HepG2 (cell line): ENCODE measurements at regions not wholly inside any gene's neighbourhood (a gene's known extent, or its start where the extent isn't known, plus 50 kb on each side); places are given as distances from the start of the nearest gene placed in this dataset.

Experiments
- ATAC-seq: fragments of 200-7000 bp; cut with Tn5 transposase; 3 replicates; pipeline ENCODE4 v1.9.1; 2020; ENCODE audit warnings: mild to moderate bottlenecking, moderate library complexity
- BruUV-seq: library from RNA; stranded (reverse); fragments of 400-500 nt; replicated peaks from 2 replicates; lab custom pipeline; 2021; lab: Mats Ljungman, UMichigan
- CTCF ChIA-PET: fragments of 300-600 bp; formaldehyde crosslinking; extraction: SDS; loops from one replicate; lab custom pipeline; 2021; ENCODE audit warnings: low total read pairs, inconsistent platforms, low intra/inter-chr PET ratio; lab: Yijun Ruan, JAX
- POLR2A ChIA-PET: fragments of 350-600 bp; sonication (Branson Sonifier 250); formaldehyde crosslinking; loops from one replicate; lab custom pipeline; 2020; ENCODE audit warnings: antibody characterized with exemption, inconsistent platforms; lab: Yijun Ruan, JAX
- DNase-seq: peaks from one replicate; pipeline ENCODE4 v3.0.0-alpha.2; 2015; ENCODE audit warnings: low spot score
- FAIRE-seq: peaks from 3 replicates; lab custom pipeline; 2011; peaks lifted over from hg19 to GRCh38; lab: Jason Lieb, UNC
- H2AFZ ChIP-seq: one replicate; pipeline ENCODE4 v1.6.1; 2011; ENCODE audit warnings: low read length, inconsistent platforms
- H3K27ac ChIP-seq: fragments of 300-600 bp; 3 replicates; pipeline ENCODE4 v1.8.0; 2011; ENCODE audit warnings: mixed run types, mild to moderate bottlenecking, mixed read lengths, low read length, inconsistent platforms; ENCODE audit not compliant: insufficient read depth; ENCODE audit errors: extremely low read length
- H3K27me3 ChIP-seq, 2 experiments: fragments of 200-600 bp in 1 of 2; 2 replicates in 1 of 2; 3 replicates in 1 of 2; pipeline versions ENCODE4 v1.6.0 to v1.8.0; 2011; ENCODE audit warnings: low read length in 2 of 2, mild to moderate bottlenecking in 2 of 2, moderate library complexity in 2 of 2, inconsistent platforms in 1 of 2; ENCODE audit not compliant: insufficient read depth in 2 of 2, control insufficient read depth in 1 of 2
- H3K36me3 ChIP-seq, 2 experiments: fragments of 200-600 bp in 1 of 2; replicated peaks in 1 of 2; 2 replicates in 1 of 2; 3 replicates in 1 of 2; pipeline versions ENCODE4 v1.5.1 to v1.8.0; 2011; ENCODE audit warnings: low read length in 2 of 2, inconsistent platforms in 1 of 2; ENCODE audit not compliant: insufficient read depth in 2 of 2, control insufficient read depth in 1 of 2
- H3K4me1 ChIP-seq: 2 replicates; pipeline ENCODE4 v1.5.1; 2012; ENCODE audit warnings: low read length, inconsistent platforms; ENCODE audit not compliant: insufficient read depth
- H3K4me2 ChIP-seq: 2 replicates; pipeline ENCODE4 v1.6.0; 2011; ENCODE audit warnings: low read depth, low read length, inconsistent platforms
- H3K4me3 ChIP-seq, 3 experiments: fragments of 200-600 bp in 1 of 3; sonication (generic), shearing (Covaris generic) in 1 of 3; replicated peaks in 1 of 3; 2 replicates each; pipeline ENCODE4 v1.5.1; 2011 to 2016; ENCODE audit warnings: low read length in 3 of 3, inconsistent platforms in 2 of 3, low read depth in 2 of 3, mild to moderate bottlenecking in 2 of 3, control low read depth in 1 of 3, mixed read lengths in 1 of 3; ENCODE audit not compliant: insufficient read depth in 1 of 3
- H3K79me2 ChIP-seq: one replicate; pipeline ENCODE4 v1.6.1; 2011; ENCODE audit warnings: low read length, inconsistent platforms; ENCODE audit not compliant: insufficient read depth
- H3K9ac ChIP-seq: 2 replicates; pipeline ENCODE4 v1.6.0; 2011; ENCODE audit warnings: mild to moderate bottlenecking, low read depth, low read length, inconsistent platforms; ENCODE audit not compliant: insufficient read depth
- H3K9me3 ChIP-seq: 2 replicates; pipeline ENCODE4 v1.5.1; 2012; ENCODE audit warnings: mild to moderate bottlenecking, low read length
- H4K20me1 ChIP-seq: 2 replicates; pipeline ENCODE4 v1.6.0; 2011; ENCODE audit warnings: inconsistent platforms, mild to moderate bottlenecking, low read length, moderate library complexity; ENCODE audit not compliant: insufficient read depth
- CREB1 ChIP-seq, 2 experiments: fragments of 450-650 bp in 1 of 2; IDR thresholded peaks; 2 replicates each; pipeline ENCODE4 v1.6.1; 2016 to 2017; ENCODE audit warnings: control low read depth in 1 of 2, mild to moderate bottlenecking in 1 of 2, missing compliant biosample characterization in 1 of 2, missing genetic modification characterization in 1 of 2
- SMYD3 ChIP-seq: sonication (generic); formaldehyde crosslinking; IDR thresholded peaks from 2 replicates; pipeline ENCODE4 v1.8.1; 2023; ENCODE audit warnings: mild to moderate bottlenecking, missing genetic modification reagents
- ZNF235 ChIP-seq: sonication (generic); formaldehyde crosslinking; IDR thresholded peaks from 2 replicates; pipeline ENCODE4 v1.8.1; 2023; ENCODE audit warnings: mild to moderate bottlenecking, missing genetic modification reagents, borderline replicate concordance
- ZNF629 ChIP-seq: sonication (generic); formaldehyde crosslinking; conservative IDR thresholded peaks from 2 replicates; pipeline ENCODE4 v1.5.0; 2020; ENCODE audit warnings: missing genetic modification reagents
- whole genome bisulfite sequencing: methylation state at CpG from one replicate; pipeline ENCODE4 v1.1.6; 2017; ENCODE audit warnings: low lambda C conversion rate; 5-methylcytosine and 5-hydroxymethylcytosine counted together
- in situ Hi-C: cut with HindIII; loops from 2 replicates; pipeline ENCODE4 v1.10.0; 2017; ENCODE audit warnings: low pct_unique_long_range_greater_than_20kb; ENCODE audit not compliant: extremely low pct_ligation_motif_present
- intact Hi-C: fragments of 100-400 bp; cut with micrococcal nuclease; formaldehyde crosslinking; loops from one replicate; pipeline ENCODE4 v1.10.0; 2022; ENCODE audit not compliant: unreplicated experiment
- TF ChIP-seq, protein P1 (sequence below): fragments of 450-650 bp; IDR thresholded peaks from 2 replicates; pipeline ENCODE4 v1.6.1; 2017; ENCODE audit warnings: mild to moderate bottlenecking
- TF ChIP-seq, protein P2 (sequence below): sonication (generic); formaldehyde crosslinking; IDR thresholded peaks from 2 replicates; pipeline ENCODE4 v1.4.0; 2020; ENCODE audit warnings: mild to moderate bottlenecking, missing genetic modification reagents, borderline replicate concordance

DNA sequence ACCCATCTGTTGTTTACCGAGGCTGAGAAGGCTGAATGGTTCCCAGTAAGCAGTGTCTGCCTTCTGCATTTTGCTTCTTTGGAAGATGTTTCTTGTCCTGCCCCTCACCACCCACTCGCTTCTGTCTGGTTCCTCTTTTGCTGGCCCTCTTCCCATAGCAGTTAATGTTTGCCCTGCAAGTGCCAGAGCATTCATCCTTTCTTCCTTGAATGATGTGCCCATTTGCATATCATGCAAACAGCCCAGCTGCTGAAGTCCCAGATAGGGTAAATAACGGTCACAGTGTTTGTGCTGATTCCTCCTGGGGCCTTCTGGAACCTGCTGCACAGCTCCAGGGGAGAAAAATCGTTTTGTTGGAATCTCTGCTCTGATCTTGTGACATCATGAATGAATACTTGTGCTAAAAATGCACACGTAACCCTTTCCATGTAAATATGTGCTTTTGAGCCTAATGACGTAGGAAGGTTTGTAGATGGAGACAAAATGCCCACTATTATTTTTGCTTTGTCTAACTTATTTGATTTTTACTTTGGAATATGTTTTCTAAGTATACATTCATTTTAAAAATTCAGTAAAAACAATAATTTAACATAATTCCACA lies 381.0 kb downstream of the SOX2 start (continued):
- no peak for TF ChIP-seq ZNF235 (CRISPR knock-in tag)

DNA sequence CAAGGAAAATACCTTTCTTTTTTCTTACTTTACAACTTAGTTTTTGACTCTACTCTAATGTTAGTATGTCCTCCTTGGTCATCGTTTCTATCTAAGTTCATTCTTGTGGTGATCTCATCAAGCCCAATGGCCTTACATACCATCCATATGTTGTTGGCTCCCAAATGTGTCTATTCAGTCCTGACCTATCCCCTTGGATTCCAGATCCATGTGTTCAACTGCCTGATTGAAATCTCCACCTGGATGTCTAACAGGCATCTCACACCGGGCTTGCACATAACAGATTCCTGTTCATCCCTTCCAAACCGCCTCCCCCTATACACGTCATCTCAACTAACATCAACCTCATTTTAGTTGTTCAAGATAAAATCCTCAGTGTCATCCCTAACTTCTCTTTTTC lies 382.6 kb downstream of the SOX2 start:
- H2AFZ ChIP-seq, result no peak overlapping the region
- H3K27ac ChIP-seq, result no peak overlapping the region
- FAIRE-seq, result no peak
- 0% methylated on average over 4 of the region's 4 CpGs for WGBS
- TF ChIP-seq CREB1 (IDR thresholded peaks at IDR 0.05), result 0 out of 2 replicates have a peak, but pooled peaks have one; percentile 12
- TF ChIP-seq CREB1 (CRISPR knock-in tag; IDR thresholded peaks at IDR 0.05), result no peak
- TF ChIP-seq, protein P1, sequence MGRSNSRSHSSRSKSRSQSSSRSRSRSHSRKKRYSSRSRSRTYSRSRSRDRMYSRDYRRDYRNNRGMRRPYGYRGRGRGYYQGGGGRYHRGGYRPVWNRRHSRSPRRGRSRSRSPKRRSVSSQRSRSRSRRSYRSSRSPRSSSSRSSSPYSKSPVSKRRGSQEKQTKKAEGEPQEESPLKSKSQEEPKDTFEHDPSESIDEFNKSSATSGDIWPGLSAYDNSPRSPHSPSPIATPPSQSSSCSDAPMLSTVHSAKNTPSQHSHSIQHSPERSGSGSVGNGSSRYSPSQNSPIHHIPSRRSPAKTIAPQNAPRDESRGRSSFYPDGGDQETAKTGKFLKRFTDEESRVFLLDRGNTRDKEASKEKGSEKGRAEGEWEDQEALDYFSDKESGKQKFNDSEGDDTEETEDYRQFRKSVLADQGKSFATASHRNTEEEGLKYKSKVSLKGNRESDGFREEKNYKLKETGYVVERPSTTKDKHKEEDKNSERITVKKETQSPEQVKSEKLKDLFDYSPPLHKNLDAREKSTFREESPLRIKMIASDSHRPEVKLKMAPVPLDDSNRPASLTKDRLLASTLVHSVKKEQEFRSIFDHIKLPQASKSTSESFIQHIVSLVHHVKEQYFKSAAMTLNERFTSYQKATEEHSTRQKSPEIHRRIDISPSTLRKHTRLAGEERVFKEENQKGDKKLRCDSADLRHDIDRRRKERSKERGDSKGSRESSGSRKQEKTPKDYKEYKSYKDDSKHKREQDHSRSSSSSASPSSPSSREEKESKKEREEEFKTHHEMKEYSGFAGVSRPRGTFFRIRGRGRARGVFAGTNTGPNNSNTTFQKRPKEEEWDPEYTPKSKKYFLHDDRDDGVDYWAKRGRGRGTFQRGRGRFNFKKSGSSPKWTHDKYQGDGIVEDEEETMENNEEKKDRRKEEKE, result no peak
- TF ChIP-seq SMYD3 (CRISPR knock-in tag), result no peak
- TF ChIP-seq, protein P2, sequence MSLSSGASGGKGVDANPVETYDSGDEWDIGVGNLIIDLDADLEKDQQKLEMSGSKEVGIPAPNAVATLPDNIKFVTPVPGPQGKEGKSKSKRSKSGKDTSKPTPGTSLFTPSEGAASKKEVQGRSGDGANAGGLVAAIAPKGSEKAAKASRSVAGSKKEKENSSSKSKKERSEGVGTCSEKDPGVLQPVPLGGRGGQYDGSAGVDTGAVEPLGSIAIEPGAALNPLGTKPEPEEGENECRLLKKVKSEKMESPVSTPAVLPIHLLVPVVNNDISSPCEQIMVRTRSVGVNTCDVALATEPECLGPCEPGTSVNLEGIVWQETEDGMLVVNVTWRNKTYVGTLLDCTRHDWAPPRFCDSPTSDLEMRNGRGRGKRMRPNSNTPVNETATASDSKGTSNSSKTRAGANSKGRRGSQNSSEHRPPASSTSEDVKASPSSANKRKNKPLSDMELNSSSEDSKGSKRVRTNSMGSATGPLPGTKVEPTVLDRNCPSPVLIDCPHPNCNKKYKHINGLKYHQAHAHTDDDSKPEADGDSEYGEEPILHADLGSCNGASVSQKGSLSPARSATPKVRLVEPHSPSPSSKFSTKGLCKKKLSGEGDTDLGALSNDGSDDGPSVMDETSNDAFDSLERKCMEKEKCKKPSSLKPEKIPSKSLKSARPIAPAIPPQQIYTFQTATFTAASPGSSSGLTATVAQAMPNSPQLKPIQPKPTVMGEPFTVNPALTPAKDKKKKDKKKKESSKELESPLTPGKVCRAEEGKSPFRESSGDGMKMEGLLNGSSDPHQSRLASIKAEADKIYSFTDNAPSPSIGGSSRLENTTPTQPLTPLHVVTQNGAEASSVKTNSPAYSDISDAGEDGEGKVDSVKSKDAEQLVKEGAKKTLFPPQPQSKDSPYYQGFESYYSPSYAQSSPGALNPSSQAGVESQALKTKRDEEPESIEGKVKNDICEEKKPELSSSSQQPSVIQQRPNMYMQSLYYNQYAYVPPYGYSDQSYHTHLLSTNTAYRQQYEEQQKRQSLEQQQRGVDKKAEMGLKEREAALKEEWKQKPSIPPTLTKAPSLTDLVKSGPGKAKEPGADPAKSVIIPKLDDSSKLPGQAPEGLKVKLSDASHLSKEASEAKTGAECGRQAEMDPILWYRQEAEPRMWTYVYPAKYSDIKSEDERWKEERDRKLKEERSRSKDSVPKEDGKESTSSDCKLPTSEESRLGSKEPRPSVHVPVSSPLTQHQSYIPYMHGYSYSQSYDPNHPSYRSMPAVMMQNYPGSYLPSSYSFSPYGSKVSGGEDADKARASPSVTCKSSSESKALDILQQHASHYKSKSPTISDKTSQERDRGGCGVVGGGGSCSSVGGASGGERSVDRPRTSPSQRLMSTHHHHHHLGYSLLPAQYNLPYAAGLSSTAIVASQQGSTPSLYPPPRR (CRISPR knock-in tag), result no peak
- TF ChIP-seq ZNF629 (CRISPR knock-in tag), result no peak
- no peak overlapping the region for H3K9ac ChIP-seq
- no peak overlapping the region for H3K4me3 ChIP-seq
- H3K4me2 ChIP-seq, result no peak overlapping the region
- POLR2A ChIA-PET, result no interaction called here
- H3K4me1 ChIP-seq, result no peaks in the 10 kb centered on the region
- H3K36me3 ChIP-seq, result no peaks in the 10 kb centered on the region
- CTCF ChIA-PET, result no interaction called here
- H3K27me3 ChIP-seq, result no peaks in the 10 kb centered on the region
- DNase-seq, result no peak
- BruUV-seq, result no TSS peak
- no peak for ATAC-seq
- no peaks in the 10 kb centered on the region for H3K9me3 ChIP-seq
- no peaks in the 10 kb centered on the region for H3K79me2 ChIP-seq
- no peaks in the 10 kb centered on the region for H4K20me1 ChIP-seq
- intact Hi-C loops, result no loop called here
- in situ Hi-C loops, result no loop called here
